T-helper 1 cell treated with Interleukin-12 subunit alpha and Interleukin-12 subunit beta and Interleukin-4 antibody, amounts not matched to agents 30 μg/mL and 1 μg/mL, for 36 hours (primary cell): ENCODE measurements at regions not wholly inside any gene's neighbourhood (a gene's known extent, or its start where the extent isn't known, plus 50 kb on each side); places are given as distances from the start of the nearest gene placed in this dataset.
"Not testable (repeated sequence)": the region's sequence is repeated elsewhere in the genome, so short reads cannot be mapped to it uniquely, and the experiment has no call there.

ENCODE experiments used
- H3K27ac Mint-ChIP-seq: one replicate; pipeline ENCODE4 v1.8.0; 2021; ENCODE audit warnings: mild to moderate bottlenecking, mixed read lengths
- H3K27me3 Mint-ChIP-seq: one replicate; pipeline ENCODE4 v1.8.0; 2021; ENCODE audit warnings: low read depth, mixed read lengths
- H3K36me3 Mint-ChIP-seq: one replicate; pipeline ENCODE4 v1.8.0; 2021; ENCODE audit warnings: low read depth, mixed read lengths
- H3K4me1 Mint-ChIP-seq: one replicate; pipeline ENCODE4 v1.8.0; 2021; ENCODE audit warnings: low read depth, mixed read lengths
- H3K4me3 Mint-ChIP-seq: one replicate; pipeline ENCODE4 v1.8.0; 2021; ENCODE audit warnings: mild to moderate bottlenecking, moderate library complexity, mixed read lengths
- H3K9me3 Mint-ChIP-seq: one replicate; pipeline ENCODE4 v1.8.0; 2021; ENCODE audit warnings: mixed read lengths

DNA sequence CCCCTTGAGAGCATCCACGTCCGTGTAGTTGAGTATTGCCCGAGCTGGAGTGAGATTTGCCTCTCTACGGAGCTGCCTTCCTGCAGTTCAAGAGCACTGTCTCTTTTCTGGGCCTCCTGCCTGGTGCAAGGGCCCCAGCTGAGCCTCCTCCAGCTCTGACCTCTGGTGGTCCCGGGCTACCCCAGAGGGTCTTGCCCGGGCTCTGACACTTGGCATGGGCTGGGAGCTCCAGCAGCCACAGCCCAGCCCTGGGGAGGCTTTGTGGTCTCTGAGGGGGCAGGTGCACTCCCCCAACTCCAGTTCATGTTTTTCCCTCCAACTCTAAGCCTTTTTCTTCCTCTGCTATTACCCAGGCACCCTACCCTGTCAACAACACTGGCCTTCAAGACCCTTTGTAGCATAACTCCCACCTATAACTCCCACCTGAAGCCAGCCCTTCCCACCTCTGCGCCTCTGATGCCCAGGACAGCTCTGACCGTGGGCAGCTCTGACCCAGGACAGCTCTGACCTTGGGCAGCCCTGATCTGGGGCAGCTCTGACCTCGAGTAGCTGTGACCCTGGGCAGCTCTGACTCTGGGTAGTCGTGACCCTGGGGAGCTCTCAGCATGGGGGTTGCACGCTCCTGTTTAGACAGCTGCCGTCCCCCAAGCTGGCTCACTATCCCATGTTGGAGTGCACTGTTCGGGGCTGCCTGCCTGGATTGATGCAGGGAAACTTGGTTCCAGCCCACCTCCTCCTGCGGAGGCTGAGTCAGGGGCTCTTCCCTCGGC lies 127.6 kb downstream of the METRNL start:
- H3K27me3 Mint-ChIP-seq, H3K9me3 Mint-ChIP-seq, H3K4me3 Mint-ChIP-seq, H3K27ac Mint-ChIP-seq, H3K36me3 Mint-ChIP-seq: not testable (repeated sequence)
- H3K4me1 Mint-ChIP-seq: peaks cover 12% of the 10 kb centered on the region

DNA sequence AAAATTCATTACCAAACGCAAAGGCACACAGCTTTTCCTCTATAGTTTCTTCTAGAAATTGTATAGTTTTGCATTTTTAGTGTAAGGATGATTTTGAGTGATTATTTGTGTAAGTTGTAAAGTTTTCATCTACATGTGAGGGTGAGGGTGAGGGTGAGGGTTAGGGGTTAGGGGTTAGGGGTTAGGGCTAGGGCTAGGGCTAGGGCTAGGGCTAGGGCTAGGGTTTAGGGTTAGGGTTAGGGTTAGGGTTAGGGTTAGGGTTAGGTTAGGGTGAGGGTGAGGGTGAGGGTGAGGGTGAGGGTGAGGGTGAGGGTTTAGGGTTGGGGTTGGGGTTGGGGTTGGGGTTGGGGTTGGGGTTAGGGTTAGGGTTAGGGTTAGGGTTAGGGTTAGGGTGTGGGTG lies 167.6 kb downstream of the METRNL start:
- H3K9me3 Mint-ChIP-seq, H3K27ac Mint-ChIP-seq, H3K4me1 Mint-ChIP-seq, H3K4me3 Mint-ChIP-seq, H3K27me3 Mint-ChIP-seq, H3K36me3 Mint-ChIP-seq: not testable (repeated sequence)
